B cell (primary cell): ENCODE measurements at regions not wholly inside any gene's neighbourhood (a gene's known extent, or its start where the extent isn't known, plus 50 kb on each side); places are given as distances from the start of the nearest gene placed in this dataset.

Experiments used
- ATAC-seq: fragments of 200-7000 bp; cut with Tn5 transposase; one replicate; pipeline ENCODE4 v1.10.0; 2021; ENCODE audit warnings: low read depth, mild to moderate bottlenecking, moderate number of reproducible peaks, moderate library complexity
- CTCF ChIA-PET: fragments of 350-600 bp; sonication (Branson Sonifier 250); formaldehyde crosslinking; loops from one replicate; lab custom pipeline; 2021; ENCODE audit warnings: antibody characterized with exemption, inconsistent platforms; lab: Charles Lee
- POLR2A ChIA-PET: fragments of 350-600 bp; sonication (Branson Sonifier 250); formaldehyde crosslinking; loops from one replicate; lab custom pipeline; 2021; ENCODE audit warnings: antibody characterized with exemption; lab: Charles Lee
- DNase-seq: peaks from one replicate; pipeline ENCODE4 v3.0.0; 2013
- H2AFZ ChIP-seq: 2 replicates; pipeline ENCODE4 v1.6.1; 2012; ENCODE audit warnings: mild to moderate bottlenecking, low read depth, low read length; ENCODE audit not compliant: insufficient read depth, poor library complexity, severe bottlenecking
- H3K27ac ChIP-seq, 2 donors: 1 replicate in 1 of 2; 2 replicates in 1 of 2; pipeline ENCODE4 v1.5.1; 2012 to 2013; ENCODE audit warnings: low read length in 2 of 2, mild to moderate bottlenecking in 2 of 2, moderate library complexity in 1 of 2
- H3K27me3 ChIP-seq, 4 experiments: fragments of 200-600 bp in 1 of 4; sonication (generic) in 1 of 4; replicated peaks in 1 of 4; 1 replicate in 2 of 4; 2 replicates in 2 of 4; pipeline versions ENCODE4 v1.6.1 to v1.7.0; 2013 to 2016; ENCODE audit warnings: low read length in 3 of 4, mild to moderate bottlenecking in 2 of 4, mixed read lengths in 1 of 4, moderate library complexity in 1 of 4; ENCODE audit not compliant: insufficient read depth in 4 of 4, control insufficient read depth in 3 of 4; ENCODE audit errors: control extremely low read depth in 1 of 4
- H3K36me3 ChIP-seq, 2 experiments: replicated peaks in 1 of 2; 1 replicate in 1 of 2; 2 replicates in 1 of 2; pipeline versions ENCODE4 v1.6.1 to v1.7.1; 2013; ENCODE audit warnings: low read length in 1 of 2; ENCODE audit not compliant: insufficient read depth in 2 of 2, control insufficient read depth in 1 of 2; ENCODE audit errors: control extremely low read depth in 1 of 2, extremely low read depth in 1 of 2
- H3K4me1 ChIP-seq, 2 donors: fragments of 200-600 bp in 1 of 2; sonication (generic) in 1 of 2; 1 replicate in 1 of 2; 2 replicates in 1 of 2; pipeline versions ENCODE4 v1.5.1 to v1.6.1; 2013 to 2017; ENCODE audit warnings: low read length in 2 of 2; ENCODE audit not compliant: control insufficient read depth in 2 of 2, insufficient read depth in 2 of 2
- H3K4me2 ChIP-seq: replicated peaks from 2 replicates; pipeline ENCODE3; 2012; ENCODE audit warnings: mild to moderate bottlenecking, low read depth, low read length; ENCODE audit not compliant: poor library complexity, severe bottlenecking
- H3K4me3 ChIP-seq, 5 experiments: fragments of 200-600 bp in 1 of 5; sonication (generic) in 1 of 5; 1 replicate in 3 of 5; 2 replicates in 2 of 5; pipeline versions ENCODE4 v1.5.1 to v1.7.0; 2011 to 2016; ENCODE audit warnings: low read length in 4 of 5, mild to moderate bottlenecking in 4 of 5, low read depth in 2 of 5, control low read depth in 1 of 5, moderate library complexity in 1 of 5; ENCODE audit not compliant: insufficient read depth in 1 of 5; ENCODE audit errors: control extremely low read depth in 1 of 5, extremely low read depth in 1 of 5
- H3K79me2 ChIP-seq: fragments of 200-600 bp; sonication (generic); one replicate; pipeline ENCODE4 v1.6.0; 2016; ENCODE audit warnings: low read length; ENCODE audit not compliant: control insufficient read depth, insufficient read depth
- H3K9ac ChIP-seq: fragments of 200-600 bp; sonication (generic); 2 replicates; pipeline ENCODE4 v1.6.1; 2017; ENCODE audit warnings: mild to moderate bottlenecking, low read length, moderate library complexity
- H3K9me3 ChIP-seq, 3 donors: one replicate each; pipeline versions ENCODE4 v1.6.1 to v1.7.1; 2013; ENCODE audit warnings: low read length in 2 of 3; ENCODE audit not compliant: control insufficient read depth in 2 of 3, insufficient read depth in 1 of 3; ENCODE audit errors: control extremely low read depth in 1 of 3
- H4K20me1 ChIP-seq: 2 replicates; pipeline ENCODE4 v1.6.0; 2012; ENCODE audit warnings: mild to moderate bottlenecking, low read length; ENCODE audit not compliant: insufficient read depth, control insufficient read depth, poor library complexity, severe bottlenecking
- H3K27ac Mint-ChIP-seq: one replicate; pipeline ENCODE4 v1.8.0; 2021; ENCODE audit warnings: mixed read lengths
- H3K27me3 Mint-ChIP-seq: one replicate; pipeline ENCODE4 v1.8.0; 2021; ENCODE audit warnings: mixed read lengths
- H3K4me1 Mint-ChIP-seq: one replicate; pipeline ENCODE4 v1.8.0; 2021; ENCODE audit warnings: mixed read lengths
- H3K4me3 Mint-ChIP-seq: one replicate; pipeline ENCODE4 v1.8.0; 2021; ENCODE audit warnings: mixed read lengths
- H3K9me3 Mint-ChIP-seq: one replicate; pipeline ENCODE4 v1.8.0; 2022; ENCODE audit warnings: mixed read lengths; ENCODE audit not compliant: insufficient read depth
- EZH2 ChIP-seq: IDR thresholded peaks from 2 replicates; pipeline ENCODE4 v1.6.1; 2012; ENCODE audit warnings: borderline replicate concordance, low read depth, mild to moderate bottlenecking, moderate library complexity, low read length; ENCODE audit not compliant: insufficient read depth, poor library complexity, severe bottlenecking
- WGBS: methylation state at CpG from one replicate; pipeline ENCODE4 v1.1.5; 2013; ENCODE audit warnings: missing lambda C conversion rate; ENCODE audit not compliant: insufficient coverage; 5-methylcytosine and 5-hydroxymethylcytosine counted together
- intact Hi-C: fragments of 100-400 bp; cut with micrococcal nuclease; formaldehyde crosslinking; loops from one replicate; pipeline ENCODE4 v1.10.0; 2022
- TF ChIP-seq, protein P1 (sequence below): fragments of 200-600 bp; IDR thresholded peaks from one replicate; pipeline ENCODE4 v1.8.0; 2022; ENCODE audit warnings: antibody characterized with exemption, mild to moderate bottlenecking

DNA sequence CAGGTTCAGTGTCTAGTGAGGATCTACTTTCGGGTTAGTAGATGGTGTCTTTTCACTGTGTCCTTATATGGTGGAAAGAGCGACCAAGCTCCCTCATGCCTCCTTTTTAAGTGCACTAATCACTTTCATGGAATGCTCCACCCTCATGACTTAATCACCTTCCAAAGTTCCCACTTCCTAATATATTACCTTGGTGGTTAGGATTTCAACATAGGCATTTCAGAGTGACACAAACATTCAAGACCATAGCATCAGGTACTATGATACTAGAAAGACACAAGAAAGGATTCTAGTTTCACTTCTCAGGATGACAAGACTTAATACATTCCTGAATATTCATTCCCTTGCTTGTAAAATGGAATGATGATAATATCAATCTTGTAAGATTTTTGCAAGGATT lies 119.1 kb upstream of the FAM3C start:
- Histone ChIP-seq H2AFZ (no peak overlapping the region), H3K4me3 (no peak overlapping the region), H3K4me2 (no peak overlapping the region), H4K20me1 (no peaks in the 10 kb centered on the region), H3K4me1 (peaks cover 0 to 2% of the 10 kb centered on the region in 2 donors), H3K27me3 (no peaks in the 10 kb centered on the region), H3K36me3 (no peaks in the 10 kb centered on the region), H3K9me3 (peaks cover 3 to 15% (median 9%) of the 10 kb centered on the region in 3 donors), H3K27ac (no peak overlapping the region), H3K9ac (no peak overlapping the region), H3K79me2 (no peaks in the 10 kb centered on the region)
- H3K27ac Mint-ChIP-seq = no peak overlapping the region
- TF ChIP-seq EZH2 = no peak
- TF ChIP-seq, protein P1, sequence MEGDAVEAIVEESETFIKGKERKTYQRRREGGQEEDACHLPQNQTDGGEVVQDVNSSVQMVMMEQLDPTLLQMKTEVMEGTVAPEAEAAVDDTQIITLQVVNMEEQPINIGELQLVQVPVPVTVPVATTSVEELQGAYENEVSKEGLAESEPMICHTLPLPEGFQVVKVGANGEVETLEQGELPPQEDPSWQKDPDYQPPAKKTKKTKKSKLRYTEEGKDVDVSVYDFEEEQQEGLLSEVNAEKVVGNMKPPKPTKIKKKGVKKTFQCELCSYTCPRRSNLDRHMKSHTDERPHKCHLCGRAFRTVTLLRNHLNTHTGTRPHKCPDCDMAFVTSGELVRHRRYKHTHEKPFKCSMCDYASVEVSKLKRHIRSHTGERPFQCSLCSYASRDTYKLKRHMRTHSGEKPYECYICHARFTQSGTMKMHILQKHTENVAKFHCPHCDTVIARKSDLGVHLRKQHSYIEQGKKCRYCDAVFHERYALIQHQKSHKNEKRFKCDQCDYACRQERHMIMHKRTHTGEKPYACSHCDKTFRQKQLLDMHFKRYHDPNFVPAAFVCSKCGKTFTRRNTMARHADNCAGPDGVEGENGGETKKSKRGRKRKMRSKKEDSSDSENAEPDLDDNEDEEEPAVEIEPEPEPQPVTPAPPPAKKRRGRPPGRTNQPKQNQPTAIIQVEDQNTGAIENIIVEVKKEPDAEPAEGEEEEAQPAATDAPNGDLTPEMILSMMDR = no peak
- ChIA-PET POLR2A (no interaction called here), CTCF (no interaction called here)
- 100% methylated on average over 1 of the region's 2 CpGs for WGBS
- no peak overlapping the region for H3K4me3 Mint-ChIP-seq
- ATAC-seq (no peak), DNase-seq (no peak)
- intact Hi-C loops = no loop called here
- peaks cover 2% of the 10 kb centered on the region for H3K4me1 Mint-ChIP-seq
- H3K27me3 Mint-ChIP-seq = peaks cover 3% of the 10 kb centered on the region
- H3K9me3 Mint-ChIP-seq = peaks cover 3% of the 10 kb centered on the region

DNA sequence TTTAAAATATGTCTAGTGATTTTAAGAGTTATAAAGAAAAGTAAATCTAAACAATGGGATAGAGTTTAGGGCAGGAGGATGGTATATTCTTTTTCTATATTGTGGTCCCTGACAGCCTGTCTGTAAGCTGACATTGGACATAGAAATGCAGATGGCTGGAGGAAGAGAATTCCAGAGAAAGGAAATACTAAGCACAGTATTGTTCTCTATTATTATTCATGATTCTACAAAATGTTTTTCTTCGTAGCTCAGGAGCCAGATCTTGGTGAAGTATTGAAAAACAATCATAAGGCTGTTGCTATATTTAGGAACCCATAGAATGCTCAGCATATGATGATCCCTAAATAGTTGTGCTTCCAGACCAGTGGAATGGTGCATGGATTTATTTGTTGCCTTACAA lies 117.0 kb upstream of the FAM3C start:
- peaks cover 3 to 16% (median 9%) of the 10 kb centered on the region in 3 donors for H3K9me3 ChIP-seq
- ChIA-PET POLR2A (no interaction called here), CTCF (no interaction called here)
- ATAC-seq = no peak
- no peaks in the 10 kb centered on the region for H4K20me1 ChIP-seq
- H3K27me3 ChIP-seq = no peaks in the 10 kb centered on the region
- H3K4me3 ChIP-seq = no peak overlapping the region
- H3K36me3 ChIP-seq = no peaks in the 10 kb centered on the region
- Mint-ChIP-seq H3K4me1 (no peaks in the 10 kb centered on the region), H3K27me3 (peaks cover 9% of the 10 kb centered on the region), H3K27ac (no peak overlapping the region), H3K4me3 (no peak overlapping the region), H3K9me3 (peaks cover 3% of the 10 kb centered on the region)
- no peak overlapping the region for H2AFZ ChIP-seq
- H3K27ac ChIP-seq = no peak overlapping the region
- H3K4me2 ChIP-seq = no peak overlapping the region
- no peak for DNase-seq
- H3K79me2 ChIP-seq = no peaks in the 10 kb centered on the region
- H3K9ac ChIP-seq = no peak overlapping the region
- intact Hi-C loops = no loop called here
- no CpG with 5 or more reads among the region's 1 CpG for WGBS
- no peaks in the 10 kb centered on the region for H3K4me1 ChIP-seq
- no peak for TF ChIP-seq EZH2
- TF ChIP-seq, protein P1 = no peak
